ENCODE measurements at regions not wholly inside any gene's neighbourhood (a gene's known extent, or its start where the extent isn't known, plus 50 kb on each side); places are given as distances from the start of the nearest gene placed in this dataset.

DNA sequence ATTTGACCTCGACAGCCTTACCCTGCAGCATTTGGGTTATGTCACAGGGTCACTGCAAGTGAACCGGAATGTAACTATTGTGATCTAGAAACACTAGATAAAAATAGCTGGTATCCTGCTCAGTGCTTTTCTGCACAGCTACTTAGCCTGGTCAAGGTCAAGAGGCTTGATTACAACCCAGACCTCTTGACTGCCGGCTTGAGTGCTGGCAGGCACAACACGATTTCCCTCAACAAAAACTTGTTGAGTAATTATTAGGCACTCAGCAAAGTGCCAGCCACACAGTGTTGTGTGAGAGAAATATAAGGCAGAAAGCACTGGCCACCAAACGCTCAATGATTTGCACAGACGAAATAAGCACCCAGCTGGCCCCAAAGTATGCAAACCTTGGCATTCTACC, 156.7 kb downstream of the NUAK1 start:
- TF ChIP-seq, protein P1, sequence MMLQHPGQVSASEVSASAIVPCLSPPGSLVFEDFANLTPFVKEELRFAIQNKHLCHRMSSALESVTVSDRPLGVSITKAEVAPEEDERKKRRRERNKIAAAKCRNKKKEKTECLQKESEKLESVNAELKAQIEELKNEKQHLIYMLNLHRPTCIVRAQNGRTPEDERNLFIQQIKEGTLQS (IDR thresholded peaks at IDR 0.05) = no peak
- no peak for TF ChIP-seq TCF7L2 (IDR thresholded peaks at IDR 0.05; ENCODE audit: borderline replicate concordance, extremely low read depth, insufficient read depth, insufficient read length)
- TF ChIP-seq SIN3A (IDR thresholded peaks at IDR 0.05; ENCODE audit: low read depth) = no peak
- TF ChIP-seq, protein P2, sequence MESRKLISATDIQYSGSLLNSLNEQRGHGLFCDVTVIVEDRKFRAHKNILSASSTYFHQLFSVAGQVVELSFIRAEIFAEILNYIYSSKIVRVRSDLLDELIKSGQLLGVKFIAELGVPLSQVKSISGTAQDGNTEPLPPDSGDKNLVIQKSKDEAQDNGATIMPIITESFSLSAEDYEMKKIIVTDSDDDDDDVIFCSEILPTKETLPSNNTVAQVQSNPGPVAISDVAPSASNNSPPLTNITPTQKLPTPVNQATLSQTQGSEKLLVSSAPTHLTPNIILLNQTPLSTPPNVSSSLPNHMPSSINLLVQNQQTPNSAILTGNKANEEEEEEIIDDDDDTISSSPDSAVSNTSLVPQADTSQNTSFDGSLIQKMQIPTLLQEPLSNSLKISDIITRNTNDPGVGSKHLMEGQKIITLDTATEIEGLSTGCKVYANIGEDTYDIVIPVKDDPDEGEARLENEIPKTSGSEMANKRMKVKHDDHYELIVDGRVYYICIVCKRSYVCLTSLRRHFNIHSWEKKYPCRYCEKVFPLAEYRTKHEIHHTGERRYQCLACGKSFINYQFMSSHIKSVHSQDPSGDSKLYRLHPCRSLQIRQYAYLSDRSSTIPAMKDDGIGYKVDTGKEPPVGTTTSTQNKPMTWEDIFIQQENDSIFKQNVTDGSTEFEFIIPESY (IDR thresholded peaks at IDR 0.05; ENCODE audit: extremely low read depth, insufficient replicate concordance, low read length) = no peak
- TF ChIP-seq, protein P3, sequence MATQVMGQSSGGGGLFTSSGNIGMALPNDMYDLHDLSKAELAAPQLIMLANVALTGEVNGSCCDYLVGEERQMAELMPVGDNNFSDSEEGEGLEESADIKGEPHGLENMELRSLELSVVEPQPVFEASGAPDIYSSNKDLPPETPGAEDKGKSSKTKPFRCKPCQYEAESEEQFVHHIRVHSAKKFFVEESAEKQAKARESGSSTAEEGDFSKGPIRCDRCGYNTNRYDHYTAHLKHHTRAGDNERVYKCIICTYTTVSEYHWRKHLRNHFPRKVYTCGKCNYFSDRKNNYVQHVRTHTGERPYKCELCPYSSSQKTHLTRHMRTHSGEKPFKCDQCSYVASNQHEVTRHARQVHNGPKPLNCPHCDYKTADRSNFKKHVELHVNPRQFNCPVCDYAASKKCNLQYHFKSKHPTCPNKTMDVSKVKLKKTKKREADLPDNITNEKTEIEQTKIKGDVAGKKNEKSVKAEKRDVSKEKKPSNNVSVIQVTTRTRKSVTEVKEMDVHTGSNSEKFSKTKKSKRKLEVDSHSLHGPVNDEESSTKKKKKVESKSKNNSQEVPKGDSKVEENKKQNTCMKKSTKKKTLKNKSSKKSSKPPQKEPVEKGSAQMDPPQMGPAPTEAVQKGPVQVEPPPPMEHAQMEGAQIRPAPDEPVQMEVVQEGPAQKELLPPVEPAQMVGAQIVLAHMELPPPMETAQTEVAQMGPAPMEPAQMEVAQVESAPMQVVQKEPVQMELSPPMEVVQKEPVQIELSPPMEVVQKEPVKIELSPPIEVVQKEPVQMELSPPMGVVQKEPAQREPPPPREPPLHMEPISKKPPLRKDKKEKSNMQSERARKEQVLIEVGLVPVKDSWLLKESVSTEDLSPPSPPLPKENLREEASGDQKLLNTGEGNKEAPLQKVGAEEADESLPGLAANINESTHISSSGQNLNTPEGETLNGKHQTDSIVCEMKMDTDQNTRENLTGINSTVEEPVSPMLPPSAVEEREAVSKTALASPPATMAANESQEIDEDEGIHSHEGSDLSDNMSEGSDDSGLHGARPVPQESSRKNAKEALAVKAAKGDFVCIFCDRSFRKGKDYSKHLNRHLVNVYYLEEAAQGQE (IDR thresholded peaks at IDR 0.05; ENCODE audit: low read depth) = no peak
